ENCODE measurements at regions not wholly inside any gene's neighbourhood (a gene's known extent, or its start where the extent isn't known, plus 50 kb on each side); places are given as distances from the start of the nearest gene placed in this dataset.
"Not testable (repeated sequence)": the region's sequence is repeated elsewhere in the genome, so short reads cannot be mapped to it uniquely, and the experiment has no call there.

GRCh38 chr14:81971911-81972310, 438.3 kb upstream of the SEL1L start:
- DNase-seq: no peak

GRCh38 chr14:81972601-81973000, 438.9 kb upstream of the SEL1L start:
- DNase-seq: no peak

DNA sequence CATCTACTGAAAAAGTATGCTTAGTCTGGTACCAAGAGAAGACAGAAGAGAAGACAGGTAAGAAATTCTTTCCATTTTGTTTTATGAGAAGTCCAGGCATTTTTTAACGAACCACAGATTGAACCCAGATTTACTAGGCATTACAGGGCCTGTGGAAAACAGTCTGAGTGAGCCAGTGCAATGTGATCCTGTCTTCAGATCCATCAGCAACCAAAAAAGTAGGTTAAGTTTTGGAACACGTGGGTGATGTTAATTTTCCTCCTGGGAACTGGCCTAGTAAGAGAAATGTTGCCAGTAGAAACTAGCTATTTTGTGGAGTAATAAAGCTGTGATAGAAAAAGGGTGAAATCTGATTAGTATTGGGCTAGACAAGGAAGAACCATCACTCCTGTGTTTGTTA, 440.9 kb upstream of the SEL1L start:
- no peak for DNase-seq

DNA sequence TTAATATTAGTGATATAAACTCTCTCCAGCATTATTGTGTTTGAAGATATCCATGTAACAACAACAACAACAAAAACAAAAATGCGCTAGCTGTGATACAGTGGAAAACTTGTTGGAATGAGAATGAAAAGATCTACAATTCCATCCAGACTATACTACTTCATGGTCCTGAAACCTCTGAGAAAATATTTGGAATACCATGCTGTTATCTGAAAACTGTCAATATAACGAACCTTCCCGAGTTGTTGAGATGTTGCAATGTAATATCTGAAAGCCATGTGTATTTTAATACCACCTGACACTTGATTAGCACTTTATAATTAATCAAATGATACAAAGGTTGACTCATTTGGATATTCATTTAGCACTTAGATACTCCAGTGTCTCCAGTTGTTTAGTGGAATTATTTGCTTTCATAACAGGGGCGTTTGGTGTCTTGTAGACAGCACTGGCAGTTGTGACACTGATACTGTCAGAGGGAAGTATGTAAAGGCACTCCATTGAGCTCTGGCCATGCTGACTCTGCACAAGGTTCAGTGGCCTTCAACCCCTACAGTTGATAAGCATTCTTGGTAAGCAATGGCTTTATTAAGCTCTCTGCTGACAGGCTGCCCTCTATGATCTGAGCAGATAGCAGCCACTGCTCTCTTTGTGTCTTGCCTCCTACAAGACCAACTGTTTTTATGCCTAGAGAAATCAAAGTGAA, 447.1 kb upstream of the SEL1L start:
- no peak for DNase-seq

DNA sequence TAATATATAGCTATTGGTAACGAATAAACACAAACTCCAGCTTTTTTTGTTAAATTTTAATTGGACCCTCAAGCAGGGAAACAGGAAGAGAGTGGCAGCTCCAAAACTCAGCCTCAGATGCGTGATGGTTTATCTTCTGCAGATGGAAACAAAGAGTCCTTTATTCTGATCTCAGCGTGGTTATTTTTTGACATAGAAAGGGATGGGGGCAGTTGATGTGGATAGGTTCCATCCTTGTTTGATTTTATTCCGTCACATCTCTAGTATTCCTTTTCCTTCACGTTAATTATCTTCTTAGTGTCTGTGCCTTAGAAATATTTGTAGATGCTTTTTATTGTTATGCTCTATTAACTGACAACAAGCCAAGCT, 447.6 kb upstream of the SEL1L start:
- no peak for DNase-seq

GRCh38 chr14:81982046-81982445, 448.4 kb upstream of the SEL1L start:
- no peak for DNase-seq

DNA sequence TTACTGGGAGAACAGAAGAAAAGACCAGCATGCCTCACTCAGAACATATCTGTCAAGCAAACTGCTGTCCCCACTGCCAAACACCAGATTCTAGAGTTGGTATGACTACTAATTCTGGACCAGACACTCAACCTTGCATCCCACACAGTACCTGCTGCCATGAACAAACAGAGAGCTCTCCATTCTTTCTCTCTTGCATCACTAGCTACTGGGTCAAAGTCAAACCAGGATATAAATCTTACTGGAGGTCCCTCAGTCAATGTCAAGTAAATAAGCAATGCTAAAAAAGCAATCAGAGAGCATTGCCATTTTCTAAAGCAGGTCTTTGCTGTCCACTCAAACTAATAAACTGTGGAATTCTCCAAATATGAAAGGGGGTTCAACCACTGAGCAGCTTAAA, 452.4 kb upstream of the SEL1L start:
- peak; percentile 46 for DNase-seq

GRCh38 chr14:81989211-81989610, 455.6 kb upstream of the SEL1L start:
- no peak for DNase-seq

DNA sequence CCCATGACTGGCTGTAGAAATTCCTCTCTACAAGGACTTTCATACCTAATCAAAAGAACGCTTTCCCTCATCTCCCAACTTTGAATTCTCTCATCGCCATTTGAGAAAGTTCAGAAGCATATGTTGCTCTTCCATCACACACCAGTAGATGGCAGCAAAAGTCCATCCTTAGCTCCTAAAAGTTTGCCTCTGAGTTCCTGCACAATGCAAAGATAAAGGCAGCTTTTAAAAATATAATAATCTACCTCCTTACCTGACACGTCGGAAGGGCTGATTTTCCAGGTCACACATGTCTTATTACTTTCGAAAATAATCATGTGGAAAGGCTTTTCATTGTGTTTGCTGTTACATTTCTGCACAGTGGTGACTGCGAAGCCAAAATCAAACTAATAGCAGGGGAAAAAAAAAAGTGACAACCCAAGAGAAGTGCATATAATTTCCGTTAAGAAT, 456.7 kb upstream of the SEL1L start:
- DNase-seq: peak; percentile 58

GRCh38 chr14:81991998-81992397, 458.3 kb upstream of the SEL1L start:
- DNase-seq: peak; percentile 19

DNA sequence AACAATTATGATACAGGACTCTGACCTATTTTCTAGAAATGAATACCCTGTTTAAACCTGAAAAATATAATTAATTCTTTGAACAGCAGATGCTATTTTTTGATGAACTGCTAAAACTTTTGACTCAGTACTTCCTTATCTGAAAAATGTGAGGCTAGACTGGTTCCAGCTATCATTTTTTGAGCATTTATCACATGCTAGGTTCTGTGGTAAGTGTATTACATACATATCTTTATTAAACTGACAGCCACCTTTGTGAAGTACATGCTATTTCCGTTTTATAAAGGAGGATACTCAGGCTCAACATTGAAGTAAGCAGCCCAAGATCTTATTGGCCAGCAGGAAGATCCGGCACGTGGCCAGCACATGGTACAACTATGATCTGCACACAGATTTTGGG, 459.8 kb upstream of the SEL1L start:
- DNase-seq: no peak

DNA sequence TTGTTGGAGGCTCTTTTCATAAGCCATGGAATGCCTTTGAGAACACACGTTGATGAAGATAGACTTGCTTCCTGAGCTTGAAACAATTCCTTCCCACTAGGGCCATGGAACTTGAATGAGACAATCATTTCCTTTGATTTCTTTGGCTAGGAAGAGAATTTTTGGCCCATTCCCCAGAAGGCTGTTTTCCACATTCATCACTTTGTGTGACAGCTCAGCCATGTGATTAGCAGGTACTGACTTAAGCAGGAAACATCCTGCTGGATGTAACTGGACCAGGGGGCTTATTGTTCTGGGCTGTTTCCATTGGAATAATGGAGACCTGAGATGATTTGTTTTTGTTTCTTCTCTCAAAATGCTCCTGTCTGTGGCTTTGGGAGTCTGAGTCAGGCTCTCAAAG, 469.8 kb upstream of the SEL1L start:
- DNase-seq: no peak

GRCh38 chr14:82009076-82009475, 475.4 kb upstream of the SEL1L start:
- DNase-seq: peak; percentile 50

GRCh38 chr14:82009993-82010392, 476.3 kb upstream of the SEL1L start:
- no peak for DNase-seq

- DNase-seq: no peak
Observed at GRCh38 chr14:82011460-82011859, 477.8 kb upstream of the SEL1L start.

DNA sequence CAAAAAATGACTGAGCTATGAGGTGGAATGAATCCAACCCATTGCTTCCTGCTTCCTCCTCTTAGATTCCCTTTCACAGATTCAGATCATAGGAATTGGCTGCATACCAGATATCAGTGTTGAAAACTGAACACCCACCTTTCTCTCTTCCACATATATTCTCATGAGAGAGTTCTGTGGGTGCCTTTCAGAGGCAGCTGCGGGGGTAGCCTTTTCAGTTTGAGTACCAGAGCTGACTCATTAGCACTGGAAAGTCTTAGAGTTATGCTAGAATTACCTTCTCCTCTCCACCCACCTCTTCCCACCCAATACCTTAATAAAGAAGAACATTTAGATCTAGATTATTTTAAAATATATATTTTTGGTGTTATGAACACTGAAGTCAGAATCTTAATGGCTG, 495.4 kb upstream of the SEL1L start:
- DNase-seq: no peak

GRCh38 chr14:82035397-82035796, 501.7 kb upstream of the SEL1L start:
- DNase-seq: no peak

DNA sequence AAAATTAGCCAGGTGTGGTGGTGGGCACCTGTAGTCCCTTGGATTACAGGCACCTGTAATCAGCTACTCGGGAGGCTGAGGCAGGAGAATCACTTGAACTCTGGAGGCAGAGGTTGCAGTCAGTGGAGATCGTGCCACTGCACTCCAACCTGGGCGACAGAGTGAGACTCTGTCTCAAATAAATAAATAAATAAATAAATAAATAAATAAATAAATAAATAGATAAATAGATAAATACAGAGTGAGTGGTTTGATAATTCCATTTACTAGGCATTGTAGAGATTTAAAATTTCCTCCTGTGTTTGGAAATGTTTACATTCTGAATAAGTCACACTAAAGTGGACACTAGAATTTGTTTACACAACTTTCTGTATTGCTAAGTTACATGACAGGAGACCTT, 504.4 kb upstream of the SEL1L start:
- not testable (repeated sequence) for DNase-seq

DNA sequence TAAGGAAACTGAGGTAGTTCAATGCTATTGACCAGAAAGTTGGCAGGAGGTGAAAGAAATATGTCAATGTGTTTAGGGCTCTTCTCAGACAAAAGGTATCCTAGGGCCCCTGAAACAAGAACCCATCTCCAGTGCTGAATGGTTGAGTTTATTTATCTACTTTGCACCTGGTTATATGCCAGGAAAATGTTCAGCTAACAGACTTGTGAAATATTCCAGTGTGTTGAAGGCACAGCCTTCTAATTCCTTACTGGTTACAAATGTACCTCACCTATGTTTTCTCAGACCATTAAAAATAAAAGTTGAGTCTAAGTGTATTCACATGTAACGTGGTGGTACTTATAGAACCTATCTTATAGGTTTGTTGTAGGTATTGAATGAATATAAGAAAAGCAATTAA, 511.7 kb upstream of the SEL1L start:
- no peak for DNase-seq

DNA sequence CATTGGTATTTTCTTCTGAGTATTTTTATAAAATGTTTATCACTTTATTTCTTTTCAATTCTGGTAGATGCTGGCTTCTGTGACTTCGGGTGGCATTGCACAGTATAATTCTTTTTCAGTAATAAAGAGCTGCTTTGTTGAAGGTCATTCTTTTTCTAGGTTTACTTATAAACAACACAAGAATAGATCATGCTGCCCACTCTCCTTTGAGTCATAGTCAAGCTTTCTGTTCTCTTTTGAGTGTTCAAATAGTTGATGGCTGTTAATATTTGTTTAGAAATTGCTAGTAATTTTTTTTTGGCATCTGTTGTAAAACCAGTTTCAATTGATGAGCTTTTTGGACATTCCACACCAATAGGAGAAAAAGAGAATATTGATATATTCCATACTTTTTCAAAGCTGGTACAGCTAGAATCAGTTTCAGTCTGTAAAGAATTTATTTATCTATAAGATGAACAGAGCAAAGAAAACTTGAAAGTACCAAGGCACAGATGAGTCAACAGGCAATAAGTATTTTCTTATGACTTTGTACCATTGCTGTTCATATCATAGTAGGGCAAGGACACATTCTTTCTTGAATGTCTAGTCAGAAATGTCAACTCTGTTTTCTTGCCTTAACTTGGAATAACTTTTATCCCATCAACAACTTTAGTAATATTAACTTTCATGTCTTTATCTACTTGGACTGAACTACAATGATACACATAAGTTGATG, 513.0 kb upstream of the SEL1L start:
- DNase-seq: no peak

- no peak for DNase-seq
Observed at GRCh38 chr14:82047777-82048470, 514.3 kb upstream of the SEL1L start.

DNA sequence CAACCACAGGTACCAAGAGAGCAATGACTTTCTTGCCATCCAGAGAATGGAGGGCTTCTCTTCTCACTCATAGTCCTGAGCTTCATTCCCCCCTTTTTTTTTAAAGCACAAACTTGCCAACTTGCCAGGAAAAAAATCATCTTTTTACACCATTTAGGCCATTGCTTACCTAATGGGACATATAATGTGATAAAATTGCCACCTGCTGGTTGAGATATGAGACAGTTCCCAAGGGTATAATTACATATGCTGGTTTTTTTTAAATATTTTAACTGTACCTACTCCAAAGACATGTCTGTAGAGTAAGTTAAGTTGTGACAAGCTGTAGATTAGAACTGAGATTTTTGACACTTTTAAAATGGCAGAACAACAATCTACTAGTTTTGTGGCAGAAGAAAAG, 519.1 kb upstream of the SEL1L start:
- peak; percentile 21 for DNase-seq

DNA sequence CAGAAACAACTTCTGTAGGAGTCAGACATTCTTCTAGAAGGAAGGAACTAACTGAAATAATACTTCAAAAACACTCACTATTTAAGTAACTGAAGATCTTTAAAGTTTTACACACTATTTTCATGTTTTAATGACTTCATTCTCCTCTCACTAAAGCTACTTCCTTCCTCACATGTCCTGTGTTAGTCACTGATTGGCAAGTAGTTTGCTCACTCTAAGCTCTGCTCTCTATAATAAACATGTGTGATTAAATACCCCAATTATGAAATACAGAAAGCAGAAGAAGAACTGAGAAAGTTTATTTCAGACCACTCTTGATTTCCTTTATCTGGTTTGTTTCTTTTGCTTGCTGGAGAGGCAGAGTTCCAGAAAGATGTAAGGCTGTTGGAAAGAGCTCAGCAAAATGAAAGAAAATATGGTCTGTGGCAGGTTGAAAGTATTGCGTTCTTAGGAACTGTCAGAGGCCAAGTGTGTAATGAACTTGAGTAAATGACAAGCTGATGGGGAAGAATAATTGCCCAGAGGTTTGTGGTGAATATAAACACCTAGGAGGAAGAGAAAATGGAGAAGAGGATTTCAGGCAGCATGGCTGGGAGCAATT, 522.0 kb upstream of the SEL1L start:
- no peak for DNase-seq

GRCh38 chr14:82060219-82060618, 526.6 kb upstream of the SEL1L start:
- no peak for DNase-seq

All from DMS53 (cell line).